Colonic mucosa (tissue), 4 donors: ENCODE measurements at regions not wholly inside any gene's neighbourhood (a gene's known extent, or its start where the extent isn't known, plus 50 kb on each side); places are given as distances from the start of the nearest gene placed in this dataset.

Experiments
- DNase-seq: peaks from one replicate; pipeline ENCODE4 v3.0.0-alpha.2; 2020
- H3K27ac ChIP-seq: fragments of 200-600 bp; one replicate; pipeline ENCODE4 v1.8.0; 2021
- H3K27me3 ChIP-seq: fragments of 200-600 bp; one replicate; pipeline ENCODE4 v1.8.0; 2021
- H3K36me3 ChIP-seq: fragments of 200-600 bp; one replicate; pipeline ENCODE4 v1.8.0; 2021
- H3K4me1 ChIP-seq: fragments of 200-600 bp; one replicate; pipeline ENCODE4 v1.8.0; 2021; ENCODE audit warnings: mild to moderate bottlenecking
- H3K4me3 ChIP-seq: fragments of 200-600 bp; one replicate; pipeline ENCODE4 v1.8.0; 2021
- H3K9ac ChIP-seq, 2 donors: one replicate each; pipeline ENCODE4 v1.7.0; 2013; ENCODE audit warnings: control low read depth in 2 of 2, low read depth in 2 of 2, low read length in 2 of 2
- H3K9me3 ChIP-seq: fragments of 200-600 bp; one replicate; pipeline ENCODE4 v1.8.0; 2021
- intact Hi-C: fragments of 100-400 bp; cut with DNase I; formaldehyde crosslinking; loops from one replicate; pipeline ENCODE4 v1.14.1; 2022
- TF ChIP-seq, protein P1 (sequence below): fragments of 200-600 bp; IDR thresholded peaks from one replicate; pipeline ENCODE4 v1.8.0; 2022; ENCODE audit warnings: antibody characterized with exemption, mild to moderate bottlenecking
- donor health status: healthy.
- donor health status: DM: no; HTN: no; CAD: no.
- donor health status: DM: no; HTN: no; CAD: no.

DNA sequence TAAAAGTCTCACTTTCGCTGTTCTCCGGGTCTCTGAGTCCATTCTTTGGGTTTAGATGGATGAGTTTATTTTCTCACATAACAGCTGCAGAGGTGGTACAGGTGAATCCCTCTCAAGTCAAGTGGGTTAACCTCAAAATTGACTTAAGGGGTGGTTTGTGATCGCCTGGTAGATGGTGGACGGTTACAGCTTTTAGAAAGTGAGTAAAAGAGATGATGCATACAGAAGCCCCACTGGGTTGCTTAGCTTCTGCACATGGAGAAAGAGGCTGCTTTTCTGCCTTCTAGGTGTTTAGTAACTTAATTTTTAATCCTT is 146.7 kb downstream of the TRIM27 start:
- H3K27me3 ChIP-seq = peaks cover 38% of the 10 kb centered on the region
- DNase-seq = no peak
- no peak overlapping the region for H3K9ac ChIP-seq
- H3K27ac ChIP-seq = no peak overlapping the region
- TF ChIP-seq, protein P1, sequence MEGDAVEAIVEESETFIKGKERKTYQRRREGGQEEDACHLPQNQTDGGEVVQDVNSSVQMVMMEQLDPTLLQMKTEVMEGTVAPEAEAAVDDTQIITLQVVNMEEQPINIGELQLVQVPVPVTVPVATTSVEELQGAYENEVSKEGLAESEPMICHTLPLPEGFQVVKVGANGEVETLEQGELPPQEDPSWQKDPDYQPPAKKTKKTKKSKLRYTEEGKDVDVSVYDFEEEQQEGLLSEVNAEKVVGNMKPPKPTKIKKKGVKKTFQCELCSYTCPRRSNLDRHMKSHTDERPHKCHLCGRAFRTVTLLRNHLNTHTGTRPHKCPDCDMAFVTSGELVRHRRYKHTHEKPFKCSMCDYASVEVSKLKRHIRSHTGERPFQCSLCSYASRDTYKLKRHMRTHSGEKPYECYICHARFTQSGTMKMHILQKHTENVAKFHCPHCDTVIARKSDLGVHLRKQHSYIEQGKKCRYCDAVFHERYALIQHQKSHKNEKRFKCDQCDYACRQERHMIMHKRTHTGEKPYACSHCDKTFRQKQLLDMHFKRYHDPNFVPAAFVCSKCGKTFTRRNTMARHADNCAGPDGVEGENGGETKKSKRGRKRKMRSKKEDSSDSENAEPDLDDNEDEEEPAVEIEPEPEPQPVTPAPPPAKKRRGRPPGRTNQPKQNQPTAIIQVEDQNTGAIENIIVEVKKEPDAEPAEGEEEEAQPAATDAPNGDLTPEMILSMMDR = no peak
- H3K4me1 ChIP-seq = no peaks in the 10 kb centered on the region
- H3K4me3 ChIP-seq = no peak overlapping the region
- no peaks in the 10 kb centered on the region for H3K9me3 ChIP-seq
- intact Hi-C loops = no loop called here
- H3K36me3 ChIP-seq = no peaks in the 10 kb centered on the region

DNA sequence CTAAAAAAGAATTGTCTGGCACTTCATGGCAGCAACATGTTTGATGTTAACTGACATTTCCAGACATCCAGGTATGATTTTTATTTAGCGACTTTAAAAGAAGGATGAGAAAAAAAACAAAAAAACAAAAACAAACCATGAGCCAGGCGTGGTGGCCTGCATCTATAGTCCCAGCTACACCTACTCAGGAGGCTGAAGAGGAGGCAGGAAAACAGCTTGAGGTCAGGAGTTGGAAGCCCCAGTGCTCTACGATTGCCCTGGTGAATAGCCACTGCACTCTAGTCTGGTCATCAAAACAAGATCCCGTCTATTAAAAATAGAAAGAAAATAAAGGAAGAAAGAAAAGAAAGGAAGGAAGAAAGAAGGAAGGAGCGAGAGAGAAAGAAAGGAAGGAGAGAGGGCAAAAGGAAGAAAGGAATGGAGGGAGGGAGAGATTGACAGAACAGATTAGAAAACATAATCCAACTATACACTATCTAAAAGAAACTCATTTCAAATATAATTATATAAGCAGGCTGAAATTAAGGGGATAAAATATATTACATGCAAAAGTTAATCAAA is 141.6 kb downstream of the TRIM27 start:
- intact Hi-C loops = no loop called here
- TF ChIP-seq, protein P1 = no peak
- Histone ChIP-seq H3K36me3 (no peaks in the 10 kb centered on the region), H3K27me3 (peaks cover 30% of the 10 kb centered on the region), H3K4me3 (no peak overlapping the region), H3K9ac (no peak overlapping the region), H3K9me3 (no peaks in the 10 kb centered on the region), H3K4me1 (no peaks in the 10 kb centered on the region), H3K27ac (no peak overlapping the region)
- no peak for DNase-seq

DNA sequence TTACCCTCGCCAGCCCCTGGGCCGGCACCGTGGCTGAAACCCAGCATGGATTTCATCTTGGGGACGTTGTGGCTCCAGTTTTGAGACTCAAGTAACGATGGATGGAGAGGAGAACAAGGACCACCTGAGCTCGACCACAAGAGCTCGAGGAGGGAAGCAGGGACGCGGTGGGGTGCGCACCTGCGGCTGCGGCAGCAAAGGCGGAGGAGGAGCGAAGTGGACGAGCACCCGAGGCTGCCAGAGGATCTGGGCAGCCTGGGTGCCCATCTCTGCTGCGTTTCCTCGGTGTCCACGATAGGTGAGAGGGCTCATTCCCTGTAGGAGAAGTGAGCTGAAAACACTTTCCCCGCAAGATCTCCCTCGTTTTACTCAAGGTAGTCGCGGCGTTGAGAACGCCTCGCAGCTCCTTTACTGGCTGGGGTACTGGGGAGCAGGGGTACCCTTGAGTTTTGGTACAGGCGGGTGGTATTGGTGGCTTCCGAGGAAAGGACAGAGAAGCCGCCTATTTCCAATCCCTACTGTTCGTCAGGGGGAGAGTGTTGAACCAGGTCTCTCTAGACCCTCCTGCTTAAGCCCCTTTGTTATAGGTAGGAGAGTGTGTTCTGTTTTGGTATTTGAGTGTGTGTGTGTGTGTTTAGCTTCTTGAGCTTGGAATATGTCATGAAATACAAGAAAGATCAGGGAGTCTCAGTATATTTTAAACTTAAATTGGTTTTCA is 137.7 kb downstream of the TRIM27 start:
- no peaks in the 10 kb centered on the region for H3K4me1 ChIP-seq
- no peak overlapping the region for H3K9ac ChIP-seq
- intact Hi-C loops = no loop called here
- no peak overlapping the region for H3K4me3 ChIP-seq
- peaks cover 48% of the 10 kb centered on the region for H3K27me3 ChIP-seq
- no peak for DNase-seq
- no peaks in the 10 kb centered on the region for H3K36me3 ChIP-seq
- no peaks in the 10 kb centered on the region for H3K9me3 ChIP-seq
- TF ChIP-seq, protein P1 = no peak
- no peak overlapping the region for H3K27ac ChIP-seq

DNA sequence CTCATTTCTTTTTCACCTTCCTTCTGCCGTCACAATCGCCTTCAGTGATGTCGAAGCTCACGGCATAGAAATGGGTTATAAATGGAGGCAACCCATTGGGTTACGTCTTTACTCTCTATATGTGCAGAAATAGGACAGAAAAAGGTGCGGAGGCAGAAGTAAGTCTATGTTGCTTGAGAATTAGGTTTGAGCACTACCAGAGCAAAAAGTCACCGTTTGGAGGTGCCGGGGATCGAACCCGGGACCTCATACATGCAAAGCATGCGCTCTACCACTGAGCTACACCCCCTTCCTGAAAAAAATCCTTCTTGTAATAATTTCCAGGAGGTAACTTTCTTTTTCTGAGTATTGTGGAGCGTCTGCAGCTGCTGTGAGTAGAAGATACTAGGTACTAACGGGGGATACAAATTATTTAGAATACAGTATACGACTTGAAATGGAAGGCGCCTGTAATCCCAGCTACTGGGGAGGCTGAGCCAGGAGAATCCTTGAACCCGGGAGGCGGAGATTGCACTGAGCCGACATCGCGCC is 134.2 kb downstream of the TRIM27 start:
- no peaks in the 10 kb centered on the region for H3K4me1 ChIP-seq
- no peak overlapping the region for H3K27ac ChIP-seq
- TF ChIP-seq, protein P1 = no peak
- H3K27me3 ChIP-seq = peaks cover 61% of the 10 kb centered on the region
- H3K9me3 ChIP-seq = no peaks in the 10 kb centered on the region
- H3K4me3 ChIP-seq = peak overlapping the region; percentile 26
- DNase-seq = peak; percentile 24
- H3K36me3 ChIP-seq = no peaks in the 10 kb centered on the region
- intact Hi-C loops = no loop called here
- no peak overlapping the region for H3K9ac ChIP-seq

DNA sequence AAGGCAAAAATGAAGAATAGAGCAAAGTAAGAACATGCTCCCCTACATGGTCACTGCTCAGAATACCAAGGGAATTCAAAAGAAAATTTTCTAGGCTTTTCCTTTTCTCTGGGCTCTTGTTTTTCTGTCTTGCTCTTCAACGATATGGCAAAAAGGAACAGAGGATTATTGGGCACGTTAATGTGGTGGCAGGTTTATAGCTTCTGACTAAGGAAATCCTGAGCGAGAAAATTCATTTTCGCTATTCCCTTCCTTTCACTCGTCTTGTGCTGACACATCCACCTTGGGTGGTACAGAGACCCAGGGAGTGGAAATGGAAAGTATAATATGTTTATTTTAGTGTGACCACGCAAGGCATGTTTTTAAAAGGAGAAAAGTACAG is 132.8 kb downstream of the TRIM27 start:
- no peak overlapping the region for H3K27ac ChIP-seq
- no peak for DNase-seq
- intact Hi-C loops = no loop called here
- no peaks in the 10 kb centered on the region for H3K9me3 ChIP-seq
- H3K36me3 ChIP-seq = no peaks in the 10 kb centered on the region
- H3K4me1 ChIP-seq = no peaks in the 10 kb centered on the region
- H3K9ac ChIP-seq = no peak overlapping the region
- H3K4me3 ChIP-seq = no peak overlapping the region
- H3K27me3 ChIP-seq = peaks cover 59% of the 10 kb centered on the region
- TF ChIP-seq, protein P1 = no peak
